Parathyroid adenoma (tissue), 2 donors: ENCODE measurements at regions not wholly inside any gene's neighbourhood (a gene's known extent, or its start where the extent isn't known, plus 50 kb on each side); places are given as distances from the start of the nearest gene placed in this dataset.

Experiments
- H2AFZ ChIP-seq: fragments of 300-600 bp; sonication (generic); one replicate; pipeline ENCODE4 v1.7.0; 2017; ENCODE audit warnings: antibody characterized with exemption, mild to moderate bottlenecking
- H3K27ac ChIP-seq: fragments of 300-600 bp; sonication (generic); one replicate; pipeline ENCODE4 v1.7.0; 2017
- H3K27me3 ChIP-seq: fragments of 300-600 bp; sonication (generic); one replicate; pipeline ENCODE4 v1.7.0; 2017; ENCODE audit warnings: low read length; ENCODE audit not compliant: control insufficient read depth, insufficient read depth
- H3K36me3 ChIP-seq: fragments of 300-600 bp; sonication (generic); one replicate; pipeline ENCODE4 v1.7.0; 2017; ENCODE audit warnings: low read length; ENCODE audit not compliant: control insufficient read depth, insufficient read depth
- H3K4me1 ChIP-seq: fragments of 300-600 bp; sonication (generic); one replicate; pipeline ENCODE4 v1.7.0; 2017; ENCODE audit warnings: control low read depth
- H3K4me2 ChIP-seq: fragments of 300-600 bp; sonication (generic); one replicate; pipeline ENCODE4 v1.7.0; 2017; ENCODE audit warnings: low read length
- H3K4me3 ChIP-seq: fragments of 300-600 bp; sonication (generic); one replicate; pipeline ENCODE4 v1.7.0; 2017; ENCODE audit warnings: low read depth, low read length
- H3K79me2 ChIP-seq: fragments of 300-600 bp; sonication (generic); one replicate; pipeline ENCODE4 v1.7.0; 2017; ENCODE audit warnings: control low read depth
- H3K9ac ChIP-seq: fragments of 300-600 bp; sonication (generic); one replicate; pipeline ENCODE4 v1.7.0; 2017; ENCODE audit warnings: mild to moderate bottlenecking
- H3K9me3 ChIP-seq: fragments of 300-600 bp; sonication (generic); one replicate; pipeline ENCODE4 v1.7.0; 2017; ENCODE audit warnings: low read length; ENCODE audit not compliant: control insufficient read depth
- TF ChIP-seq, protein P1 (sequence below): fragments of 300-600 bp; sonication (generic); IDR thresholded peaks from one replicate; pipeline ENCODE4 v1.7.0; 2017; ENCODE audit warnings: antibody characterized with exemption, mild to moderate bottlenecking
- donor health status: primary hyperparathyroidism.

DNA sequence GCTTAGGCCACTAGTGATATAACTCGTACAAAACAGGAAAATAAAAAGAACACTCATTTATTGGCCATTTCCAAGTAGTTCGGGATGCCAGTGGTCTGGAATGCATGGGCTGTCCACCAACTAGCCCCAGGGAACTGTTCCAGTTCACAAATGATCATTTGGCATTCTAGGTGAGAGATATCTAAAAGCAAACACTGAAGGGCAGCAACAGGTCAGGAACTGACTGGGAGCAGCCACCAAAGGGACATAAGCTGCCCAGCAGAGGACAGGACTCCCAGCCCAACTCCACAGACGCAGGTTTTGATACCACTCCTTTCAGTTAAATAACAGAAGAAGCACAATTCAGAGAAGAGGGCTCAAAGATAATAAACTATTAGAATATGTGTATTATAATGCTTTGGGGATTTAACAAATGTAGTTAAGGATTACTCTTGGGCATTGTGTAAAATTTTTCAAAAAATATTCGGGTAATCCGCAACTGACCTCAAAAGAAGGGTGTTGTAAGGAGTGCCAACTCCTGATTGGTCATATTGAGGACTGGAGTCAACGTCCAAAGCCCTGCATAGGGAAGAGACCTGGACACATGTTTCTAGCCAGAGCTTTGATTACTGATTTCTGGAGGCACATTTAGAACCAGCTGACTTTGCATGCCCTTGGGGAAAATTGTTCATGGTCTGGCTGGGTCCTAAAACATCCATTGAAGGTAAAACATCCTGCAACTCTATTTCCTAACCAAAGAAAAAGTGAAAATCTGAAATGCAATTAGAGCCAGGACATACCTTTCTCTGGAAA, 320.0 kb downstream of the DNAH5 start:
- Histone ChIP-seq H3K9ac (no peak overlapping the region), H3K27ac (no peak overlapping the region), H2AFZ (no peak overlapping the region), H3K4me1 (no peaks in the 10 kb centered on the region), H3K27me3 (no peaks in the 10 kb centered on the region), H3K79me2 (no peaks in the 10 kb centered on the region), H3K36me3 (no peaks in the 10 kb centered on the region), H3K4me3 (no peak overlapping the region), H3K4me2 (no peak overlapping the region), H3K9me3 (no peaks in the 10 kb centered on the region)
- TF ChIP-seq, protein P1, sequence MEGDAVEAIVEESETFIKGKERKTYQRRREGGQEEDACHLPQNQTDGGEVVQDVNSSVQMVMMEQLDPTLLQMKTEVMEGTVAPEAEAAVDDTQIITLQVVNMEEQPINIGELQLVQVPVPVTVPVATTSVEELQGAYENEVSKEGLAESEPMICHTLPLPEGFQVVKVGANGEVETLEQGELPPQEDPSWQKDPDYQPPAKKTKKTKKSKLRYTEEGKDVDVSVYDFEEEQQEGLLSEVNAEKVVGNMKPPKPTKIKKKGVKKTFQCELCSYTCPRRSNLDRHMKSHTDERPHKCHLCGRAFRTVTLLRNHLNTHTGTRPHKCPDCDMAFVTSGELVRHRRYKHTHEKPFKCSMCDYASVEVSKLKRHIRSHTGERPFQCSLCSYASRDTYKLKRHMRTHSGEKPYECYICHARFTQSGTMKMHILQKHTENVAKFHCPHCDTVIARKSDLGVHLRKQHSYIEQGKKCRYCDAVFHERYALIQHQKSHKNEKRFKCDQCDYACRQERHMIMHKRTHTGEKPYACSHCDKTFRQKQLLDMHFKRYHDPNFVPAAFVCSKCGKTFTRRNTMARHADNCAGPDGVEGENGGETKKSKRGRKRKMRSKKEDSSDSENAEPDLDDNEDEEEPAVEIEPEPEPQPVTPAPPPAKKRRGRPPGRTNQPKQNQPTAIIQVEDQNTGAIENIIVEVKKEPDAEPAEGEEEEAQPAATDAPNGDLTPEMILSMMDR = no peak

- H3K27ac ChIP-seq = no peak overlapping the region
- no peaks in the 10 kb centered on the region for H3K27me3 ChIP-seq
- TF ChIP-seq, protein P1 = no peak
- H3K9ac ChIP-seq = no peak overlapping the region
- no peaks in the 10 kb centered on the region for H3K36me3 ChIP-seq
- no peak overlapping the region for H2AFZ ChIP-seq
- no peak overlapping the region for H3K4me3 ChIP-seq
- no peaks in the 10 kb centered on the region for H3K4me1 ChIP-seq
- no peak overlapping the region for H3K4me2 ChIP-seq
- no peaks in the 10 kb centered on the region for H3K9me3 ChIP-seq
- H3K79me2 ChIP-seq = no peaks in the 10 kb centered on the region
These were observed 330.9 kb downstream of the DNAH5 start for GRCh38 chr5:13613621-13614020.

DNA sequence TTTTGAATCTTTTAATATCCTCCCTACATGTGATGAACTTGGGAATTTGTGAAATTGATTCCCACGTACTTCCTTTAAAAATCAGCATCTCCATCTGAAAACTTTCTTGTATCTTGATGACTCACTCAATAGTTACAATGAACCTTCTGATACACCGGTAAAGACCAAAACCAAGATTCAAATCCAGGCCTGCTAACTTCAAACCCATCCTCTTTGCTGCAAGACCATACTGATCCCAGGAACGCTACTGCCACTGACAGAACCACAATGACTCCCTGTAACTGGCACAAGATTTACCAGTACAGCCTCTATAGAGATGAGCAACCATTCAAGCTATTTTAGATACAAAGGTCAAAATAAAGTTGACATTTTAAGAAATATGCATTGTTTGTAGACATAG, 332.9 kb downstream of the DNAH5 start:
- no peaks in the 10 kb centered on the region for H3K4me1 ChIP-seq
- H3K4me3 ChIP-seq = no peak overlapping the region
- no peak overlapping the region for H3K27ac ChIP-seq
- no peak overlapping the region for H2AFZ ChIP-seq
- no peak overlapping the region for H3K9ac ChIP-seq
- no peaks in the 10 kb centered on the region for H3K36me3 ChIP-seq
- TF ChIP-seq, protein P1 = no peak
- no peaks in the 10 kb centered on the region for H3K79me2 ChIP-seq
- H3K9me3 ChIP-seq = no peaks in the 10 kb centered on the region
- H3K27me3 ChIP-seq = no peaks in the 10 kb centered on the region
- H3K4me2 ChIP-seq = no peak overlapping the region

- no peaks in the 10 kb centered on the region for H3K9me3 ChIP-seq
- H3K4me1 ChIP-seq = no peaks in the 10 kb centered on the region
- TF ChIP-seq, protein P1 = no peak
- H3K9ac ChIP-seq = no peak overlapping the region
- H2AFZ ChIP-seq = no peak overlapping the region
- H3K79me2 ChIP-seq = no peaks in the 10 kb centered on the region
- H3K27ac ChIP-seq = no peak overlapping the region
- H3K27me3 ChIP-seq = no peaks in the 10 kb centered on the region
- H3K4me3 ChIP-seq = no peak overlapping the region
- no peaks in the 10 kb centered on the region for H3K36me3 ChIP-seq
- H3K4me2 ChIP-seq = no peak overlapping the region
These were observed 335.0 kb downstream of the DNAH5 start for GRCh38 chr5:13609504-13609903.

- Histone ChIP-seq H3K79me2 (no peaks in the 10 kb centered on the region), H3K4me2 (no peak overlapping the region), H3K4me1 (no peaks in the 10 kb centered on the region), H3K9me3 (no peaks in the 10 kb centered on the region), H3K9ac (no peak overlapping the region), H3K36me3 (no peaks in the 10 kb centered on the region), H3K27ac (no peak overlapping the region), H3K27me3 (no peaks in the 10 kb centered on the region), H2AFZ (no peak overlapping the region), H3K4me3 (no peak overlapping the region)
- TF ChIP-seq, protein P1 = no peak
These were observed 338.4 kb downstream of the DNAH5 start for GRCh38 chr5:13606051-13606450.
